CD4-positive, alpha-beta T cell treated with Interleukin-15 for 1 hour (primary cell): ENCODE measurements at regions not wholly inside any gene's neighbourhood (a gene's known extent, or its start where the extent isn't known, plus 50 kb on each side); places are given as distances from the start of the nearest gene placed in this dataset.

Source experiments
- DNase-seq: peaks from one replicate; pipeline ENCODE4 v3.0.0-alpha.2; 2020

DNA sequence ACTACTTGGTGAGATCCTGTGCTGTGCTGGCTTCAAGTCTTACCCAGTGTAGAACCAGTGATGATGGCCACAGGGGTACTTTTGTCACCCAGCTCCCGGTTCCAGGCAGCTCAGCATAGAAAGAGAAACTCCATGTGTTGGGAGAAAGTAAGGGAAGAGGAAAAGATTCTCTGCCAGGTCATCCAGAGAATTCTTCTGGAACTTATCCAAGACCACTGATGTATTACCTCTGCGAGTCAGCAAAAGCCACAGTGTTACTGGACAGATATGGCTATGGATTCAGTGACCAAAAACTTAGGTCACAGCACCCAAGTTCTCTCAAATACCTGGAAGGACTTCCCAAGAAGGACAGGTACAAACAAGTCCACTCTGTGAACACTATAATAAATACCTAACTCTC lies 399.5 kb upstream of the MIR17HG start:
- no peak for DNase-seq

DNA sequence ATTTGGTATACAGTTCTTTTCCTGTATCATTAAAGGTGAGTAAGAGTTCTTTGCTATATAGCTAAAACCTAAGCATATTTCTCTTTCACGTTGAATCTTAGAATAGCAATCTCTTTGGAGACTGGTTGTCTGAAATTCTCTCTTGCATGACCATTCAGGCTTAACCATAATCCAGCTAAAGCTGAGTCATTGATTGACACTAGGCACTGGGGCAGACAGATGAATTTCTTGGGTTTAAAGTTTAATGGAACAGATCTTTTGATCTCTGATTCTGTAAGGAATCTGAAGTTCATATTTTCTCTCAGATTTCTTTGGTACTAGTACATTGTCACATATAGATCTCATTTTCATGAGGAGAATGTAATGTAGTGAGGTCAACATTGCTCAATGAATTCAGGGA lies 397.3 kb upstream of the MIR17HG start:
- no peak for DNase-seq

DNA sequence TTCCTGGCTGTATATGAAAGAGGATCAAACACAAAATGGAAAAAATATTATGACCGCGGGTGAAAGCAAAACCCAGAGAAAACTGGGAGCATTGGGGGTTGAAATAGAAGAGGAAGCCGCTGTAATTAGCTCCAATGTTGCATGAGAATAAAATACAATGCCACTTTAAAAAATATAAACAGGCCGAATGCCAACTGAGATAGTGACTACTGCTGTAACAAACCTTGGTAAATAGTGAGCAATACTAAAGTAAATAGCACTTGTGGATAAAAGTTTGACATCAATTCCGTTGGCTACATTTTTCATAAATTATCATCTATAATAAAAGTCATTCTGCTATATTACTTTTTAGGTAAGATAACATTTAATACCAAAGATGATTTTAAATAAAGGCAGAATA lies 395.8 kb upstream of the MIR17HG start:
- no peak for DNase-seq

DNA sequence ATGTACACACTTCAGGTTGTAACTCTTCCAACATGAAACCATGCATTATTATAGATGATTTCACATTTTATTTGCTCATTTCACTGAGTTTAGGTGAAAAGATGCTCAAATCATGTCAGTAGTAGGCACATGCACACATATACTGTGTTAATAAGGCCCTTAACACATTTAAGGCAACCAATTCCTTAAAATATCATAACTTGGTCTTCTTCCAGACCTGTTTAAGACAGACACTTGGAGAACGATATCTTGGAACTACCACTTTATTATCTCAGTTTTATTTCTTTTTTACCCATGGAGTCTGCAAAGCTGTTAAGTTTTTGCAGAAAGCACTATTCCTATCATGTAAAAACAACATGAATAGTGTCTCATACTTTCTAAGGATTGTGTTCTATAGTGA lies 395.2 kb upstream of the MIR17HG start:
- no peak for DNase-seq

DNA sequence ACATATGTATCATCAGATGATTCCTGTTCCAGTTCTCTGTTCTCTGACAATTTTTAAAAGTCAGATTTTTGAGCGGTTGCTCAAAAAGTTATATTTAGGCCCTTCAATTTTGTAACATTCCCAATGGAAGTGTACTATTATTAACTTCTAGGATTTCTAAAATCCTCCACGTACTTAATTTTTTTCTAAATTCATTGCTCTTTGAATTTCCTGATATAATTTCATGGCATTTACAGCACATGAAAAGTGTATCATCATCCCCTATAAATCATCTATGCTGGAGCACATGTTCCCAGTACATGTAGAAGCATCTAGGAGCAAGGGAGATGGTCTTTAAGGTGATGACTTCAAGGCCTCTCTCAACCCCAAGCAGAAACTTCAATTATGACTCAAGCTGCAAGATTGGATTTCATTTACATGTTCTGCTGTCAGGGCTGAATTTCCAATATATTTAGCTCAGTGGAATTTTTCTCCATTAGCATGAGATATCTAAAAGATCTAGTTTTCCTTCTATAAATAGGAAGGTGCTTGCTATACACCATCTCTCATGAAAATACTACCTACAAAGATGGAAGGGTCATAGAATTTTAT lies 392.8 kb upstream of the MIR17HG start:
- no peak for DNase-seq

DNA sequence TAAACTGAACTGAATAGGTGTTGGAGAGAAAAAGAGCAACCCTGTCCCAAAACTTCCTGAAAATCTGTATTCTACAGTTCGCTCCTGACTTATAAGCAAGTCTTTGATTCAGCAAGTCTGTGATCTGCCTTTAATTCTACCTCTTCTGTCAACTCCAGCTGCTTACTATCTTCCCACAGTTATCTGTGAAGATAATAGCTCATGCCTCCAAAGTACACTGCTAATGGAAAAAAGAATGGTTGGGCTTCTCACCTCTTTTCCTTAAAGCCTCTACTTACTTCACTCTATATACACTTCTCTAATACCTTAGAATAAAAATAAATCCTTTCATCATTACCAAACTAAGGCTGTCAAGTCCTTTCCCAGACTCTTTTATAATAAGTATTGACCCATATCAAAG lies 391.5 kb upstream of the MIR17HG start:
- no peak for DNase-seq

DNA sequence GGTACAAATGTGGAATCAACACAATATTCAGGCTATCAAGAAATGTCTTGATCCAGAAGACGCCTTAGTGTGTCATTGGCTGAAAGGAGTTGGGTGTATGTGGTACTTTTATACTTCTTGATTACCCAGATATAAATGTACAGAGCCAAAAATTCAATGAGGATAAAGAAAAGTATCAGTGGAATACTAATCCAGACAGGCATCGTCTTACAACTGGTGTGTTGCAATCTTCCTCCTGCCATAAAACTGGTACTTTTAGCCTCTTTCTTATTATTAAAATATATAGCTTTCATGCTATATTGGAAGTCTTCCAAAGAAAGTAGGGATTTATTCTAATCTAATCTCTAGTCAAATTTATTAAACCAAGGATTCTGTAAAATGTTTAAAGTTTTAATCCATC lies 388.6 kb upstream of the MIR17HG start:
- DNase-seq, result no peak

DNA sequence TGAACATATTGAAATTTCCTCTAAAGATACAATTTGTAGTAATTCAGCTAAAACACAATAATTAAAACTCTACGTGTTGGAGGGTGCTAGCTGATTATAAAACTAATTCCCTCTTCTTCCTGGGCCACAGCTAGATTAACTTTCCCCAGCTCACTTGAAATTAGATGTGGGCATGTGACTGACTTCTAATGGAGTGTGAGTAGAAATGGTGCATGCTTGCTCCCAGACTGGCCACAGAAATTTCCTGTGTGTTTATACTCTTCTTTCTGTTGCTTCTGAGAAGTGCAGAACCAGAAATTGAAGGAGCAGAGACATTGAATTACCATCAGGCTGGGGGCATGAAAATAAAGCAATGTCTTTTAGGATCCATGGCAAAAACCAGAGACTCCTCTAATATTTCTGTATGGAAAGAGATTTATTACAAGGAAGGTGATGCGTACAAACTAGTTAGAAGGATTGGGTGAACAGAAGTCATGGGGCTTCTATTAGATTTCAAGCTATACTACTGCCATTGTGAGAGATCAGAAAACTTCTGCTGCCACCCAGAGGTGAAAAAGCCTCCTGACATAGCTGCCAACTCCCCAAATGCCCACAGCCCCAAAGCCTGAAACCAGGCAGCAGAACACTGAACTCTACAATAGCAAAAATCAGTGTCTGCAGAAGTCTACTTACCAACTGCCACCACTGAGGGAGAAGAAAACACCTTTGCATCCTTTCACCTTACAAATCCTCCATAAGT lies 379.2 kb upstream of the MIR17HG start:
- DNase-seq, result no peak

DNA sequence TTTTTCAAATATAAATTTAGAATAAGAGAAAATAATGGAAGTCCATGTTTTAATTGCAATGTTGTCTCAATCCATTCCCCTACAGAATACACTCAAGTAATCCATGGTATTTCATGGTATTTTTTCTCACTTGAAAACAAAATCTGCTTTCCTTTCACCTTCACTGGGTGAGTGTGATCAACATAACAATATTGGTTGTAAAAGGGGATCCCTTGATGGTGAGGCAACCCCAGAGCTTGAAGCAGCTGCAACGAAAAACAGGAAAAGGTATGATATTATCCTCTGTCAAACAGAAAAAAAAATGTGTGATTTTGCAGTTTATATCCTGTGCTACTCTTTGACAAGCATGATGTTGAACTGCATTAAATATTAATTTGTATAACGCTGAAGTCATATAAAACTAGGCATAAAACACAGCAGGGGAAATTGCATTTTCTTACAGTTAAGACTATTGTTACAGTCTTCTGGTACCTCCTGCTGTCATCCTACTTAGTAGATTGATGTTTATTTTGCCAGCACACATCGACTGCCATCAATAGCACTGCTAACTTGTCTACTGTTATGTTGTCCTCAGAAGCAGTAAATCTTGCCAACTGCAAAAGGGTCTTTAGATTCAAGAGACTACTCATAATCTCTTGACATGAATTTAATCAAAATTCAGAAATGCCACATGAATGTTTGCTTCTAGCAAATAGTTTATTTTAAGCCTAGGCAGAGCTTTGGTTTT lies 373.1 kb upstream of the MIR17HG start:
- DNase-seq, result no peak

DNA sequence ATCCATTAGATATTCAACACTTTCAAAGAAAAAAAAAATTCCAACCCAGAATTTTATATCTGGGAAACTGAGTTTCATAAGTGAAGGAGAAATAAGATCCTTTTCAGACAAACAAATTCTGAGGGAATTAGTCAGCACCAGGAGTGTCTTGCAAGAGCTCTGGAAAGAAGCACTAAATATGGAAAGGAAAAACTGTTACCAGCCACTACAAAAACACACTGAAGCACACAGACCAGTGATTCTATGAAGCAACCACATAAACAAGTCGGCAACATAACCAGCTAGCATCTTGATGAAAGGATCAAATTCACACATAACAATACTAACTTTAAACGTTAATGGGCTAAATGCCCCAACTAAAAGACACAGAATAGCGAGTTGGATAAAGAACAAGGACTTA lies 368.4 kb upstream of the MIR17HG start:
- no peak for DNase-seq

DNA sequence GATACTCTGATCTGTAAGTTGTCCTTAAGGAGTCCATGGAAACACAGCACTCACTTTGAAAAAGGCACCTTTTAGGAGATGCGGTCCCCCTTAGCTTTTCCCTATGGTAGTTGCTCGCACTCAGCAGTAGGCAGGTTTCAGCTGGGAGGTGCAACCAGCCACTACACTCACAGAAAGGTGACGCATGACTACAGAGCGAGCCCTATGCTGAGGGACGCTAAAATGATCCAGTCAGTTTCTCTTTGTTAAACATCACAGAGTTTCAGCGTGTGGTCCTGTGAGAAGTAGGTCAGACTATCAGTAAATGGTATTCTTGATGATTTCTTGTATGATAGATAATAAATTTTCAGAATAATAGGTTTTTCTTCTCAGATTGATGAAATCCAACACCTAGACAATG lies 362.7 kb upstream of the MIR17HG start:
- no peak for DNase-seq

DNA sequence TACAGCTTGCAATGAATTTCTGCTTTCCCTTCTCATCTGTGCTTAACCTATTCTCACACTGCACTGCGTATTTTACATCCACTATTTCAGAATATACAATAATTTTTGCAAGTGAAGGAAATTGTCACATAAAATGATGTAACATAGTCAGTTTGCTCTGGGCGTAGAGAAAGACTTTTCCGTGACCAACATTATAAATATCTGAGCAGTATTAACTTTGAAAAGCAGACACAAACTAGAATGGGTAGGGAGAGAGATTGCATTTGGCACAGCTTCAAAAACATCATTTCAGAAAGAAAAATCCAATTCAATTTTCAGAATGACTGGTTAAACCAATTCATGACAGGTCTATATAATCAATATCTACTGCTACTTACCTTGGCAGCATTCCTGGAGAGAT lies 352.5 kb upstream of the MIR17HG start:
- no peak for DNase-seq

DNA sequence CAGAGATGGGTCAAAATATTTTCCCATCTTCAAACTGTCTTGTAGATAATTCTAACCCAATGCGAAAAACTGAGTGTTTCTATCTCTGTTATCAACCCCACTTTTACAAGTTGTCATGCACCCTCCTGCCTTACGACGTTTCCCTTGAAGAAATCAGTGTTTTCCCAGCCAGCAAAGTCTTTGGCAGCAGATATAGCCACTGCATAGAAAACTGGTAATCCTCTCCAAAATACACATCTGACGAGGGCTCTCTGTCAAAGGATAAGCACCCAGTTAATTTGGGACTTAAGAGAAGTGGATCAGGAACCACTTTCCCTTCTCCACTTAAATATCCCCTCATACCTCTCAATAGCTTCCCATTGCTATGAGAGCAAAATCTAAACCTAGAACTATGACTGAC lies 351.9 kb upstream of the MIR17HG start:
- no peak for DNase-seq

DNA sequence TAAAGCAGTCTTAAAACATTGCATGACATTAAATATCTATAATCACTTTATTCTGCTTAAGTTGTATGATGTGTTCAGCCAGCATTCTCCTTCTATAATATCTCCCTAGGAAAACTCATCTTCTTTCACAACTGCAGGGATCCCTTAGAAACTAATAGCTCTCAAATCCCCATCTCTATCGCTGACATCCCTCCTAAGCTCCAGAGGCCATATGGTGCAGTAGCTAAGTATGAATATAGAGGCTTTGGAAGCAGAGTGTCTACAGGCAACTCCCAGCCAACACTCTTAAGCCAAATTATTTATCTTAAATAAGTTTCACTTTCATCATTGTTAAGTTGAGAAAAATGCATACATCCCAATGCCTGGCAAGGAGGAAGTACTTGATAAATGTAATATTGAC lies 349.5 kb upstream of the MIR17HG start:
- no peak for DNase-seq

DNA sequence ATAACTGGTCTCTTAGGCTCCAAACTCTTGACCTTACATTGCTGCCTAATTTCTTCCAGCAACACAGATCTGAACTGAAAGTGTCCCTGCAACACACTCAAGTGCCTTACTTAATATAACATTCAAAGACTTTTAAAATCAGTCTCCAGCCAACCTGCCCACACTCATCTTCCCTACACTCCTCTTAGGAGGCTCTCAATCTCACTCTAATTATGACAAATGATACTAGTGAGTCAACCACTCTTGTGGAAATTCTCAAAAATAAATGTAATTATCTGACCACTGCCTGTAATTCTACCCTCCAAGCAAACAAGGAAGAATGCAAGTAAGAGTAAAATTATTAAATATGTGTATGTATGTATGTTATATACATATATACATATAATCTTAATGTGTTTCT lies 348.1 kb upstream of the MIR17HG start:
- no peak for DNase-seq

DNA sequence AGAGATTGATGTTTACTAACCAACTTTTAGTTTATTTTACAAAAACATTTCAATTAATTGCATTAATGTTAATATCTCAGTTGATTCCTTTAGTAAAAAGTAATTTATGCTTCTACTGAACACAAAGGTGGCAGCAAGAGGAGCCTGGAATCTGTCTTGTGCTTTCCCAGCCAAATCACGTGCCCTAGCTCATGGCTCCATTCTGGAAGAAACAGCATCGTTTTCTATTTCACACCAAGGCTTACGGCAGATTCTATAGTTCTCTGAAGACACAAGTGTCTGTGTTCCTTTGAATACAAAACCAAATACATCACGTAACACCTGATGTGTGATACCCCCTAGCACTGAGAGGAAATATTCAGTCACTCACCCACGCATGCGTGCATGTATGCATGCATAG lies 346.1 kb upstream of the MIR17HG start:
- DNase-seq, result no peak

DNA sequence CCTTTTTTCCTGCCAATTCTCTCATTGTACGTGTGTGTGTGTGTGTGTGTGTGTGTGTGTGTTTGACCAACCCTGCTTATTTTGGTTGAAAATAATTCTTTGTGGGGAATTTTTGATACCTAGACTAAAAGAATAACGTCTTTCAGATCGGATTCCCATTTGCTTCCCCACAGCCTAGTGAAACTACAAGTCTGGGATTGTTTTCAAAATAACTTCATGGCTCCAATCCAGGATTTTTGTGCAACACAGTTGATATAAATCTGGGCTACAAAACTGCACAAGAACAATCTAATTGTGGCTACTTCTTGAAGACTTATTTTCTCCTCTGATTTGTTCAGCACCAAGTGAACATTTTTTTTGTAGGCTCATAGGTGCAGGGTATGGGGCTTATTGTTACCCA lies 332.8 kb upstream of the MIR17HG start:
- DNase-seq, result no peak

DNA sequence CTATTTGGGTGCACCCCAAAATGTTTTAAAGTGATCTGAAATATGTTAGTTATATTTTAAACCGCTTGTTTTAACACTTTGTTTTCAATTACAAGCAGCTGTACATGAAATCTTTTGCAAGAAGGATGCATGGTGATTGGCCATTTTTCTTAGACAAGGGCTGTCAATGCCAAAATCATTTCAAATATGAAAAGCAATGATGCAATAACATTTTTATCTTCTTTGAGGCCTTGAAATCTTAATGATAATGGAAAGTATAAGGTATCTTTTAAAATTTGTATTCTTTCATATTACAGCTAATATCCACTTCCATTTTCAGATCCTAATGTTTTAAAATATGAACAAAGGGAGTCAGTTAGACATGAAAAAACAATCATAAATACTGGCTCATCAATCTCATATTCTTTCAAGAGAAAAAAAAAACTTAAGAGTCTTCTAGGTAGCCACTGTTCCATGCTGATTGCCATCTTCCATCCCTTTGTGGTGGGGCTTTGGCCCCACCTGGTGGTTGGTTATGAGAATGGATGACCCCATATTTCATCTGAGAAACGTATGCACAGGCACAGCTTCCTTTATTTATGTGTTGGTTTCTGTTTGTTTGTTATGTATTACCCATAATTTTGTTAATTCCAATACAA lies 330.3 kb upstream of the MIR17HG start:
- no peak for DNase-seq

DNA sequence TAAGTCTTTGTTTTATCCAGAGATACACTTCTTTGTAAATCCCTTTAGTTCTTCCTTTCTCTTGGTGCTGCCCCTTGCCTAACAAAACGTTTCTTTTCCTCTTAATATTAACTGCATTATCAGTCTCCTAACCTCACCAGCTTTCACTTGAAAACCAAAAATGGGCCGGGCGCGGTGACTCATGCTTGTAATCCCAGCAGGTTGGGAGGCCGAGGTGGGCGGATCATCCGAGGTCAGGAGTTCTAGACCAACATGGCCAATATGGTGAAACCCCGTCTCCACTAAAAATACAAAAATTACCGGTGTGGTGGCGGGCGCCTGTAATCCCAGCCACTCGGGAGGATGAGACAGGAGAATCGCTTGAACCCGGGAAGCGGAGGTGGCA lies 329.8 kb upstream of the MIR17HG start:
- DNase-seq, result no peak

DNA sequence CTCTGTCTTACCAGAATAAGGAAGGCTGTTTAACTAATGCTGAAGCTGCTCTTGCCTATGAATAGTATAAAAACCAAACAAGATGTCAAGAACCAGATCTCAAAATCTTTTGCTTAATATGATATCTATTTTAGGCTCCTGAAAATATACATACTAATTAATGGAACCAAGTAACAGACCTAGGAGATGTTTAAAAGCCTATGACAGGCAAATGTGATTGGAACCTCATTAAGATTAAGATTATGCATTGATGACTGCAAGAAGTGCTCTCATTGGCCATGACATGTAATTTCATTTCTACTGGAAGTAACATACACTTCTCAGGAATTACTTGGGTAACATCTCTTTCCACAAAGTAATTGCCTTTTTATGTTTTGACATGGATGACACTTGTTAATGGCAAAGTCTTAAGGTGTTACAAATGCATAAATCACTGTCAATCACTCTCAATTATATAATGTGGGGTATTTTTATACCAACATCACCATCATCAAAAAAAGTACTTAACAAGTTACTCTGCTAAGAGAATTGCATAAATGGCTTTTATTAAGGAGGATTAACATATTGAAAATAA lies 326.9 kb upstream of the MIR17HG start:
- DNase-seq, result no peak

DNA sequence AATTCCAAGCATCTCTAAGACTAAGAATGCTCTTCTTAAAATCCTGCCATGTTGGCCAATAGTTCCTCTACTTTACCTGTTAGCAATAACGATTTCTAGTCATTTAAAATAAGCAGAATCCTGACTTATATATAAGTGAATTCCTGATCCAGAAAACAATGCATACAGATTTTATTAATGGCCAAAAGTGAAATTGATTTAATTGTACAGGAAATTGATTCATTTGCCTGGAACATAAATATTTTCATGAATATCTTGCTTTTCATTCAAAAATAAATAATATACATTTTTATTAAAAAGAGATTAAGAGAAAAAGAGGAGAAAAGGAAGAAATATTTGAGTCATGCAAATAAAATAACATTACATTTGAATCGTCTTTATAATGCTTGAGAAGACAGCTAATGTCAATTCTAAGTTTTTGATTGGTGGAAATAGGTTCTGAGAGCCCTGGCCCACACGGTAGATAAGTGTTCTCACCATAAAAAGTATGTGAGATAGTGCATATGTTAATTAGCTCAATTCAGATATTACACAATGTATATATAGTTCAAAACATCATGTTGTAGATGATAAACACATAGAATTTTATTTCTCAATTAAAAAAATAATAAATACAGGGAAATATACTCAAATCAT lies 323.2 kb upstream of the MIR17HG start:
- no peak for DNase-seq

DNA sequence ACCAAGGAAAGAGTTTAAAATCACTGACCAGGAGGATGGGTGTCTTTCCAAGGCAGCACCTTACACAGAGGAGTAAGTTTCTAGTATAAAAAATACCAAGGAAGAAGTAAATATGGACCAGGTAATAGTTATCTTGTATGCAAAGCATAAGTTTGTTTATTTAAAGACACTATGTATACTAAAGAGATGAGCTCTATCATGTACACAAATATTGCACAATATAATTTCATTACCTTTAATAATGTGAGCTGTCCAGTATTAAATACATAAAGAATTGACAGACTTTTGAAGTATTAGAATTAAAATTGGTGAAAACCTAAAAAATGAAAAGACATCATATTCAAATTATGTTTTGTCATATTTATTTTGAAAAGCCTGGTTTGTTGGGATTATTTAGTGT lies 322.0 kb upstream of the MIR17HG start:
- DNase-seq, result no peak

DNA sequence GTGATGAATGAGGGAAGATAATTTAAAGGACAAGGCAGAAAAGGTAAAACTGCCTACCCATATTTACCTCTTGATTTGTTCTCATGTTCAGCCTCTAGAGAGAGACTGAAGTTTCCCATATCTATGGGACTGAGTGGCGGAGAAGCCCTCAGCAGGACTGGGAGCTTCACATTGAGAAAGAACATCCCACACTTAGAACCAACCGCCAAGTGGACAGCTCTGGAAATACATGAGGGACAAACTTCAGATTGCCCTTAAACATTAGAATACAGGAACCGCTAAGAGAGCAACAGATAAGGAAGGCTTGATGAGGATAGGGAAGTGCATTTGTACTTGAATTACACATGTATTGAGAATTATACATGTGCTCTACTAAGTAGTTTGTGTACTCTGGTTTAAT lies 316.0 kb upstream of the MIR17HG start:
- no peak for DNase-seq
